HS-27A (cell line): ENCODE measurements at regions not wholly inside any gene's neighbourhood (a gene's known extent, or its start where the extent isn't known, plus 50 kb on each side); places are given as distances from the start of the nearest gene placed in this dataset.
"Not testable (repeated sequence)": the region's sequence is repeated elsewhere in the genome, so short reads cannot be mapped to it uniquely, and the experiment has no call there.

Experiments
- DNase-seq: peaks from one replicate; pipeline ENCODE4 v3.0.0-alpha.2; 2012; ENCODE audit warnings: low read depth, missing footprints

DNA sequence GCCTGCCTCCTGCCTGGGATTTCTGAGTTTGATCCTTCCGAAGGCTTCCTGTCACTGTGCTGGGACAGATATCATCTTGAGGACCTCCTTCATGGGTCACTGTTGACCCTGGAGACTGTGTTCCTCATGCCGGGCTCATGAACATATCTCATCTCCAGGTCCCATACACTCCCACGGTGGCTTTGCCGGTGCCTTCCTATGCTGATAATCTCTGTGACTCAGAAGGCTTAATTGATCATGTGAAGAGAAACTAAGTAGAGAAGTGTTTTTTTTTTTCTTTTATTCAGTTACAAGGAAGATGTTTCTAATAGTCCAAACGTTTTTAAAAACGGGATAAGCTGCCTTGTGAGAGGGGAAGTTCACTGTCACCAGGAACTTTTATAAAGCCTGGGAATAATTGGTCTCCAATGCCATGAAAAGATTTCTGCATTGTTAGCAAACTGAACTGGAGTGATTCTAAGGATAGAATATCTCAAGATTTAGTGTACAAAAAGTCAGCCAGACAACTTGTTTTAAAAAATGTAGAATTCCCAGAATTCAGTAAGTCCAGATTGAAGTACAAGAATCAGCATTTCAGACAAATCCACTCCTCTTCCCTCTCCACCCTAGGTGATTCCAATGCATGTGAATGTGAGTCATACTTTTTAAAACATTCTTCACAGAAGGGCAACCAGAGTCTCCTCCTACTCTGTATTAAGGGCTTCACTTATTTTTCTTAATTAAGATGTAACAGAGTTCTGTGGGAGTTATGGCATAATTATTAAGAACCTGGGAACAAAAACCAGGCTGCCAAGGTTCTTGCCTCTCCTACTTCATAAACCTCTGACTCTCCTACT lies 139.8 kb upstream of the LGR5 start:
- no peak for DNase-seq

DNA sequence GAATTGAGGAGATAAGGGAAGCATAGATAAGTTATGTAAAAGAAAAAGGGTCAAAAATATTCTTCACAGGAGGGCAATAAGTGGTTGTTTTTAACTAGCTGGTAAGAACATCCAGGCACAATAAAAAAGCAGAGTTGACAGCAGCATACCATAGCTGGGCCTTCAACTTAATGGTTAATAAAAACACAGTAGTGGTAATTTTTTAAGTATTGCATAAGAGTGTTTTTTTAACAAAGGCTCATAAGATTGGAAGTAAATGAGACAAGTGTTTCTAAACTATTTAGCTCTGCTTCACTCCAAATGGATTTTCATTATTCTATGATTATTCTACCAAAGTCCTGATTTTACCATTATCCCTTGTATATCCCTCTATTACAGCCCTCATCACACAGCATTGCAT lies 140.1 kb upstream of the TSPAN8 start:
- no peak for DNase-seq

DNA sequence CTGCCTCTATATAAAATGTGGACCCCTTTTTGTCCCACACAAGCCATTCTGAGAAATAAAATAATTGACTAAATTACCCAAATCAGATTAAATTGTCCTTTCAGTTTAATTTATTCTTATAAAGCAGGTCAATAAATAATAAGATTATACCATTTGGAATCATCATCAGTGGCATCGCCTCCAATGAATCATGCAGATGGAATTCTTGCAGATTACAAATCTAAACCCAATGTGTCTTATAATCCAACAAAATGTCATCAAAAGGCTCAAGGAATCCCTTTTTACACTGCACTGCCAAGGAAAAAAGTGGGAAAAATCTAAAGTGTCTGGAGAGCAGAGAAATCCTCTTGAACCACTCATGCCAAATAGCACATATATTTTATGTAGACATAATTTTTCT lies 138.2 kb upstream of the TSPAN8 start:
- peak; percentile 27 for DNase-seq

DNA sequence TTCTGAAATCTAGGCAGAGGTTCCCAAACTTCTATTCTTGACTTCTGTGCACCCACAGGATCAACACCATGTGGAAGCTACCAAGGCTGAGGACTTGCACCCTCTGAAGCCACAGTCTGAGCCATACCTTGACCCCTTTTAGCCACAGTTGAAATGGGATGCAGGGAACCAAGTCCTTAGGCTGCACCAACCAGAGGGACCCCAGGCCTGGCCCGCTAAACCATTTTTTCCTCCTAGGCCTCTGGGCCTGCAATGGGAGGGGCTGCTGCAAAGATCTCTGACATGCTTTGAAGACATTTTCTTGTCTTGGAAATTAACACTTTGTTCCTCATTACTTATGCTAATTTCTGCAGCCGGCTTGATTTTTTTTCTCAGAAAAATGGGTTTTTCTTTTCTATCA lies 133.9 kb upstream of the TSPAN8 start:
- no peak for DNase-seq

DNA sequence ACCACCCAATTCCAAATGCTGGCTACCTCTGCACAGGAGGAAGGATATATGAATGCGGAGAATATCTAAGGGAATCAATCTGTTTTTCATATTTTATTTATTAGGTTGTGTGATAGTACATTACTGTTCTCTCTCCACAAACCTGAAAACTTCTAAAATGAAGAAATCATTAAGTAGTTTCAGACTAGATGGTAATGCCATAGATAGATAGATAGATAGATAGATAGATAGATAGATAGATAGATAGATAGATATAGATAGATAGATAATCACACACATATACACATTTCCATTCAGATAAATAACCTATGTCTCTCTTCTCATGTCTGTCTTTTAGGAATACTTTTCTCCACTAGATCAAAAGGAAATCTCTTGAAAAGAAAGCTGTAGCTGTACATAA lies 126.1 kb upstream of the TSPAN8 start:
- DNase-seq, result no peak

DNA sequence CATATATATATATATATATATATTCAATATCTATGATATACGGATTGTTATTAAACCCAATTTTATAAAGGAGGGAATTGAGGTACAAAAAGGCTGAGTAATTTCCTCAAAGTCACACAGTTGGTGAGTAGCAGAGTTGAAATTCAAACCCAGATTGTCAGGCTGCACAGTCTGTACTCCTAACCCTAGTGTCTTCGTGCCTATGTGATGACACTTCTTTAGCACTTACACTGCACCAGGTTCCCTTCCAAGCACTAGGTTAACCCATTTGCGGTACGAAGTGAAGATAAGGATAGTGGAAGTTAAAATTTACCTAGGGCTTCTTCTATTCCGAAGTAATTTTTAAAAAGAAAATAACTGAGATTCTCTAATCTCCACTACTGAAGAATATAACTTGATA lies 125.1 kb upstream of the TSPAN8 start:
- DNase-seq, result no peak

DNA sequence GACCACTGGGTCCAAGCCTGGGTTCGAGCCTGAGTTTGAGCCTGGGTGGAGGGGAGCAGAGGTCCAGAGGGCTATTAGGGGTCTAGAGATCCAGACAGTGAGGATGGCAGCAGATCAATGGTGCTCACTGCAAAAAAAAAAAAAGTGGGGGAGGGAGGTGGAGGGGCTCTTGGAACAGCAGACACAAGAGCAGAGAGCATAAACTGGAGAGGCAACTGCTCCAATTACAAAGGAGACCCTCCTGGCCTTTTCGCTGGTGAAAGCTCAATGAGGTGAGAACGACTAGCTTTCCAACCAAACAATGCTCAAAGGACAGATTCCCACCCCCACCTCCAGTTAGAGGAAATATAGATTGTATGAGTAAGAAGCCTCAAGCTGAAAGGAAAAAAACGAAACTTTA lies 124.2 kb upstream of the TSPAN8 start:
- DNase-seq, result no peak

DNA sequence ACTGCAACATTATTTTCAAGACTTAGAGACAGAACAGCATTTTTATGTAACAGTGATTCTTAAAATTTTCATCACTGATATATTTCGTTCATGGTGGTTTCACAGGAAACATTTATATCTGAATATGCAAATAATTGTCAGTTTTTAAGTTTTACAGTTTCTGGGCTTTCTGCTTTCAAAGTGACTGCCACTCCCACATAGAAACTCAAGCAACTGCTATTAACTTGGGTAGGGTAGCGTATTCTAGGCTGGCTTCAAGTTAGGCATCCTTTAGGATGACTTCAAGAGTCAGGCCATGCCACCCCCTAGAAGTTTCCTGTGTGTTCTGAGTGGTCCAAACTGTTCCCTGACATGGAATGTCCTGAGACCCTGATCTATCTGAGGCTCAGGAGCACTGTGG lies 123.6 kb upstream of the TSPAN8 start:
- DNase-seq, result no peak

DNA sequence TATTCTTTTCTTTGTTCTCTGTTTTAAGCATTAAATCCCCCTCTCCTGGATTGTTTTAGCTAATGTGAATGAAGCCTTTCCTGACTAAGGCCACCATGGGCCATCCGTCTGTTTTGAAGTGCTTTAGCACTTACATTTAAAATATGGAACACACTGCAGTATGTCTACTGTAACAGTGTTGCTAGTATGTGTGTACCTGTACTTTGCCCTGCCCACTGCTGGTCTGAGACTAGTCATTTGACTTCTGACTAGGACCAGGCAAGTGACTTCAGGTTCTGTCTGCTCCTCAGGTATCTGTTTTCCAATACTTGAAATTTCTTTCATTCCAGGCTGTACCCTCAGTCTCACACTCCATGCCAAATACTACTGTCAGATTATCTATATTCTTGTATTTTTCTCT lies 120.1 kb upstream of the TSPAN8 start:
- no peak for DNase-seq

DNA sequence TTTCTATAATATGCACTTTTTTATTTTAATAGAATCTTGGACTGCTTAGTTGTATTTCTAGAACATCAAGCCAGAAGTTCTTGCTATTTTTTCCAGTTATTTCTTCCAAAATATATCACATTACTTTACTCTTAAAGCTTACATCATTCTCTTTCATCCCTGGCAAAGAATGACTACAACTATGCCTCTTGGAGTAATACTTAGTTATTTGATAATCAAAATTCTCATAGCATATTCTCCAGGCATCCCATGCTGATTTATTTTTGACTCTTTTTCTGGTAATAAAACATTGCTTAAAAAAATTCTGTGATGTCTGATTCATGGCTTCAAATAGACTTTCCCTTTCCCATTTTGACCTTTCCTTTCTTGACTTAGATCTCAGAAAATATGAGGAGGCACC lies 118.7 kb upstream of the TSPAN8 start:
- DNase-seq, result no peak

DNA sequence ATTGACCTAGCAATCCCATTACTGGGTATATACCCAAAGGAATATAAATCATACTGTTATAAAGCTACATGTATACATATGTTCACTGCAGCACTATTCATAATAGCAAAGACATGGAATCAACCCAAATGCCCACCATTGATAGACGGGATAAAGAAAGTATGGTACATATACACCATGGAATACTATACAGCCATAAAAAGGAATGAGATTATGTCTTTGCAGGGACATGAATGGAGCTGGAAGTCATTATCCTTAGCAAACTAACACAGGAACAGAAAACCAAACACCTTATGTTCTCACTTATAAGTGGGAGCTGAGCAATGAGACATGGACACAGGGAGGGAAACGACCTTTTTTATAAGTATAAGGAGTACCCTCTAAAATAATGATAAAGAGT lies 113.0 kb upstream of the TSPAN8 start:
- DNase-seq, result not testable (repeated sequence)

DNA sequence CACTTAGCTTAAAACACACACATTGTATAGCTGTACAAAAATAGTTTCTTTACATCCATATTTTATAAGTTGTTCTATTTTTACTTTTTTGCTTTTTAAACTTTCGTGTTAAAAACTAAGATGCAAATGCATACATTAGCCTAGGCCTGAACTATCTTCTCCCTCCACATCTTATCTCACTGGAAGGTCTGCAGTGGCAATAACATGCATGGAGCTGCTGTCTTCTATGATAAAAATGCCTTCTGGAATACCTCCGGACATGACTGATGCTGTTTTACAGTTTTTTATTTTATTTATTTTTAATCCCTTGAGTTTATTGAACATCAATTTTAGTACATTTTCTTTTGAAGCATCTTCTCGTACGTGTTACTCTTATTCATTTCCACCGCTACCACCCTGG lies 112.3 kb upstream of the TSPAN8 start:
- no peak for DNase-seq

DNA sequence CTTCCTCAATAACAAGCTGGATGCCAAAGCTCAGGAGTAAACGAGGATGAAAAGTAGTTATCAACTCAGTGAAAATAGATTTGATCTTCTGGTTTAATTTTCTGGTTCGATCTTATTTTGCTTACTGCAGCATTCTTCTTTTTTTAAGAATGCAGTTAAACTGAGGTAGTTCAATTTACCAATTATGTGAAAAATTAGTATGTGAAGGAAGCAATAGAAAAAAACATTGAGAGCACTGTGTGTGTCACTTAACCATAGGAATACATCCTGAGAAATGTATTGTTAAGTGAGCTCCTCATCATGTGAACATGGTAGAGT lies 111.4 kb upstream of the TSPAN8 start:
- DNase-seq, result no peak

DNA sequence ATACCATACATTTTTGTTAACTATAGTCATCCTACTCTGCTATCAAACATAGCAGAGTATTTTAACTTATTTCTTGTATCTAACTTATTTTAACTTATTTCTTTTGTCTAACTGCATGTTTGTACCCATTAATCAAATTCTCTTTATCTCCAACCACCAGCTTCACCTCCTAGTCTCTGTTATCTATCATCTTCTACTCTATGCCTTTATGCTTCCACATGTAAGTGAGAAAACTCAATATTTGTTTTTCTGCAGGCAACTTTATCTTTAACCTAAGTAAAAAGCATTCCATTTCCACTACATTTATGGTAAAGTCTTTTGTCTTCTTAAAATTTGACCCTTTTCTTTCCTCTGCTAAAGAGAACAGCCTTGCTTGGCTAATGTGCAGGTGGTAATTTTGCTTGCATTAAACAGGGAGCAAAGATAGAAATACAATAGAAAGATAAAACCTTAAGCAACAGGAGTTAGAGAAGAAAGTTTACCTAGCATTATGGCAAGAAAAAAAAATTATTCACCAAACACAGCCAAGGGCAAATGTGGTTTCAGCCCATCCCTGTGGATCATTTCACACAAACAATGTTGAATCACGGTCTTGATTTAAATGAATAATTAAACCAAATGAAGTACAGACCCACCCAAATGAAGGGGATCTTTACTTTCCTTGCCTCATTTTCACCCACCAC lies 110.9 kb upstream of the TSPAN8 start:
- no peak for DNase-seq

DNA sequence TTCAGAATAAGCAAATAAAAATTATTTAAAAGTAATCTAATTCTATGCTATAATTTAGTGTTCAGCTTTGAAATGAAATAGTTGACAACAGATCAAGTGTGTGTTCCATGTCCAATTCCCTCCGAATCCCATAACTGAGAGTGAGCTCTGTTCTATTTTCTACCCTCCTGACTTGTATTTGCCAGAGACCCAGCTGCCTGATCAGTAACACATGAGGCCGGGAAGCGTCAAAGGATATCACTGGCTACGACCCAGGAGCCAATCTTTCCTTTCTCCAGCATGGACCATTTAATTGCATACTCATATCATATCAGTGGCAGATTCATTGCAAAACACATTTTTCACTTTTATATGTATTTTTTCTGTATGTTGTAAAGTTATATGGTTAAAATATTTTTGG lies 108.8 kb upstream of the TSPAN8 start:
- DNase-seq, result no peak

DNA sequence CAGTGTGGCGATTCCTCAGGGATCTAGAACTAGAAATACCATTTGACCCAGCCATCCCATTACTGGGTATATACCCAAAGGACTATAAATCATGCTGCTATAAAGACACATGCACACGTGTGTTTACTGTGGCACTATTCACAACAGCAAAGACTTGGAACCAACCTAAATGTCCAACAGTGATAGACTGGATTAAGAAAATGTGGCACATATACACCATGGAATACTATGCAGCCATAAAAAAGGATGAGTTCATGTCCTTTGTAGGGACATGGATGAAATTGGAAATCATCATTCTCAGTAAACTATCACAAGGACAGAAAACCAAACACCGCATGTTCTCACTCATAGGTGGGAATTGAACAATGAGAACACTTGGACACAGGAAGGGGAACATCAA lies 107.9 kb upstream of the TSPAN8 start:
- not testable (repeated sequence) for DNase-seq

DNA sequence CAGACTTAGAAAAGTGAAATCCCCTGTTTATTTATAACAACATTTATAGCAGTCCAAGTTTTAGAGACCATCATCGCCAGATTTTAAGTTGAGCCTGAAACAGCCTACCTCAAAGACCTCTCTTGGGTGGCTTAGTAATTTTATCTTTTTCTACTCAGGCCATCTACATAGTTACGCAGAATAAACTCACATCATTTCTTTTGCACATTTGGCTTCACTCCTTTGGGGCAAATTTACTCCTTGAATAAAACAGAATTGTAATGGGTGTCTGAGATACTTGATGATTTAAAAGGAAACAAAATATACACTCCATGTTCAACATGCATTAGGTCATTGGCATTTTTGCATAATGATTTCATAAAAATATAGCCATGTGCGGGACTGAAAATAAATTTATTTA lies 104.7 kb upstream of the TSPAN8 start:
- DNase-seq, result no peak

DNA sequence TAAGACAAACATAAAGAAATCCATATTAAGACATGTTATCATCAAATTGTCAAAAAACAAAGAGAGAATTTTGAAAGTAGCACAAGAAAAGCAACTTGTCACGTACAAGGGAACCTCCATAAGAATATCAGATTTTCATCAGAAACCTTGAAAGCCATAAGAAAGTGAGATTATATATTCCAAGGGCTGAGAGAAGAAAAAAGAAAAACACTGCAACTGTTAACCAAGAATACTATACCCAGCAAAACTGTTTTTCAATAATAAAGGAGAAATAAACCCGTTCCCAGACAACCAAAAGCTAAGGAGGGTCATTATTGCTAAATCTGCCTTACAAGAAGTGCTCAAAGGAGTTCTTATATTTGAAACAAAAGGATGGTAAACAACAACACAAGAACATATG lies 94.7 kb upstream of the TSPAN8 start:
- DNase-seq, result no peak

DNA sequence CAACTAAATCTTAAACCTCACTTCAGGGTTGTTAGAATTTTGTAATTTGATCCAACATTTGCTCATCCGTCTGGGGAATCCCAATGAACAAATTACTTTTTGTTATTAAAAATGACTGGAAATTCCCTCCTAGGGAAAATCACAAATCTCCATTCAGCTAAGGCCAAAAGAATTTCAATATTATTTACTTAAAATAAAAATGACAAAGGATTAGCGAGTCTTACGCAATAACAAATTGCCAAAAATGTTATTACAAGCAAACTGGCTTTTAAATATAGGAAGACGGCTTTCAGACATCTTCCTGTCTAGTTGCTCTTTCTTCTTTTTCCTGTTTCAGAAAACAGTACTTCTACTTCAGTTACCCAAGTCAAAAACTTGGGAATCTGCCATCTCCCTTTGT lies 92.4 kb upstream of the TSPAN8 start:
- DNase-seq, result no peak

DNA sequence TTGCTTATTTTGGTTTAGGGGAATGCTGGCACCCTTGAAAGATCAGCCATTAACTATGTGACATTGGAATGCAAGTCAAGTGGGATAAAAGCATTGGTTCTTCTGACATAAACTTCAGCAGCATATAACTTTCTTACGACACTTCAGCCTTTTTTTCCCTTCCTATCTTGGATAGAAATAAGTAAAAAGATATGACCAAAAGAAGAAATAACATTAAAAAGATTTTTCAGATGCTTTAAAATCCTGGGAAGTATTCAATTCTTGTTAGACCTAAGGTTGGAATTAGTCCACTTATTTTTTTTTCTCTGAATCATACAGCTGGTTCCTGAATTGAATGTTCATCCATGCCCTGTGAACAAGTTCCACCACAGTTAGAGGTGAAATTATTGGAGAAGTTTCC lies 85.6 kb upstream of the TSPAN8 start:
- DNase-seq, result peak; percentile 60

DNA sequence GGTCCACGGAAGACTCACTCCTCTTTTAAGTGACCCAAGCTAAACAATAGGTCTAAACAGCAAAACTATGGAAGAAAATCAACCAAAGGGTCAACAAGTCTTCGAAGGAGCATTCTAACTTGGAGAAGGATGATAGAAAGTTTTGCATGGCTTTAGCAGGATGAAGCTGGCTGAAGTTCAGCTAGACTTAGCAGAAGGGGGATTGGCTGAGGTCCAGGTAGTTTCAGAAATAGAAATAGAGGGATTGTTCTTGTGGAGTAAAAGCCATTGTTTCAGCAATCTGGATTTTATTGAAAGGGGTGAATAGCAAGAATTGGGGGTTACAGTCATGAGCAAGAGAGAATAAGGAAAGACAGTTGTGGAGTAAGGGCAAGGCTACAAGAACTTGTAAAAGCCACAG lies 84.7 kb upstream of the TSPAN8 start:
- no peak for DNase-seq

DNA sequence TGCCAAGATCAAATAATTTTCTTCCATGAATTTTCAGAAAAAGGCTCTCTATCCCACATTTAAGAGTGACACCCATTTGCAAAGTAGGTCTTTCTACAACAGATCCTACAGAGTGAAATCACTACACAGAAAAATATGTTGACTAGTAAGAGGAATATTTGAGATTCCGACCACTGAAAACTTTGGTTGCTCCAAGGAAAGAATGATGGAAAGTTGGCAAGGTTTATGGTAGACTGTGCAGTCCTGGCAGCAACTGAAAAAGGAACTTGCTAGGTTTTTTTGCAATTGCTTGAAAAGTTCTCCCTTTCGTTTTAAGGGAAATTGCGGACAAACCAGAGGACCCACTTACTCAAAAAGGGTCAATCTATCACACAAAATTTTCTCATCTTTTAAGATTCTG lies 83.1 kb upstream of the TSPAN8 start:
- no peak for DNase-seq

DNA sequence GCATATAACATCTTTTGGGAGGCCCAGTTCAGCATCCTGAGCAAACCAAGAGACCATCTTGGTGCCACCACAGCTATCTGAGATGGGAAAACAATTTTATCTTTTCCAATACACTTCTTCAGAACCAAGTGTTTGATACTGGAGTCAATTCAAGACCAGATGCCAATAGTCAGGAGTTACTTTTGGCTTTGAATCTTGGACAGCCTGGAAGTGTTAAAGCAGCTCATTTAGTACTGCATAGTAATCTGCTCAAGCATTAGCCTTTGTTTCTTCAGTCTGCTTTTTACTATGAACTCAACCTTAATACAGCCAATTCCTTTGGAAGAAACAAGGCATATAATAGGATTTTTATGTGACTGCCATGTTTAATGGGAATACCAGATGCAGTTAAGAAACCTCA lies 81.9 kb upstream of the TSPAN8 start:
- no peak for DNase-seq

DNA sequence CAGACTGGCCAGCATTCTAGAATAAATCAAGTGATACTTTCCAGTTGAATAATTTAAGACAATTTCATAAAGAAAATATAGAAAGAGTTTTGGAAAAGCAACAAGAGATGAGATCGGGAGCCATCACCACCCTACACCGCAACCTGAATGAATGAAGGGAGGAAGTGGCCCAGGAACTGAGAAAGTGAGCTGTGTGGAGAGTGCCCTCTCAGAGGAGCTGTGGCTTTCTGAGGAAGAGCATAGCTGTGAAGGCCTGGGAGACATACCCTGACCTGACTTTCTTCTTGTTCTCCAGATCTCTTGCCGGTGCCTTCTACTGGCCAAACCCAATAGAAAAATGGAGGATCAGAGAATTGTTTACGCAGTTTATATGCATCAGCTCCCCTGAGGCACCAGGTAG lies 79.3 kb upstream of the TSPAN8 start:
- DNase-seq, result no peak
